IMR-90 (cell line): ENCODE measurements at regions not wholly inside any gene's neighbourhood (a gene's known extent, or its start where the extent isn't known, plus 50 kb on each side); places are given as distances from the start of the nearest gene placed in this dataset.

Source experiments
- ATAC-seq: fragments of 200-7000 bp; cut with Tn5 transposase; 2 replicates; pipeline ENCODE4 v1.9.1; 2020; ENCODE audit warnings: low read depth, mild to moderate bottlenecking, moderate library complexity
- BruUV-seq: library from RNA; stranded (reverse); fragments of 400-500 nt; replicated peaks from 2 replicates; lab custom pipeline; 2021; lab: Mats Ljungman, UMichigan
- CTCF ChIA-PET: fragments of 300-600 bp; formaldehyde crosslinking; extraction: SDS; loops from one replicate; lab custom pipeline; 2021; ENCODE audit warnings: antibody characterized with exemption; lab: Yijun Ruan, JAX
- POLR2A ChIA-PET: fragments of 300-600 bp; sonication (Branson Sonifier 250); formaldehyde crosslinking; loops from one replicate; lab custom pipeline; 2022; ENCODE audit warnings: antibody characterized with exemption; ENCODE audit not compliant: unreplicated experiment; lab: Charles Lee
- DNase-seq: peaks from one replicate; pipeline ENCODE4 v3.0.0; 2013
- H2AFZ ChIP-seq: replicated peaks from 2 replicates; pipeline ENCODE3; 2013; ENCODE audit warnings: low read length, mild to moderate bottlenecking; ENCODE audit not compliant: poor library complexity
- H2AK5ac ChIP-seq: 2 replicates; pipeline ENCODE4 v1.6.1; 2013; ENCODE audit warnings: low read depth, low read length, inconsistent platforms
- H2AK9ac ChIP-seq: replicated peaks from 2 replicates; pipeline ENCODE3; 2013; ENCODE audit warnings: mild to moderate bottlenecking, low read depth, low read length, moderate library complexity; ENCODE audit not compliant: poor library complexity
- H2BK120ac ChIP-seq: 2 replicates; pipeline ENCODE4 v1.6.1; 2013; ENCODE audit warnings: low read depth, low read length, inconsistent platforms
- H2BK15ac ChIP-seq: 3 replicates; pipeline ENCODE4 v1.6.1; 2013; ENCODE audit warnings: low read depth, low read length, inconsistent platforms
- H2BK20ac ChIP-seq: 2 replicates; pipeline ENCODE4 v1.6.1; 2013; ENCODE audit warnings: low read depth, mild to moderate bottlenecking, inconsistent platforms, low read length, moderate library complexity
- H2BK5ac ChIP-seq: 2 replicates; pipeline ENCODE4 v1.6.1; 2013; ENCODE audit warnings: mild to moderate bottlenecking, low read depth, low read length, inconsistent platforms; ENCODE audit not compliant: poor library complexity, severe bottlenecking
- H3K14ac ChIP-seq: replicated peaks from 2 replicates; pipeline ENCODE4 v1.6.1; 2013; ENCODE audit warnings: low read depth, low read length, inconsistent platforms
- H3K18ac ChIP-seq: 2 replicates; pipeline ENCODE4 v1.6.1; 2013; ENCODE audit warnings: low read depth, low read length, control low read depth
- H3K23ac ChIP-seq: 2 replicates; pipeline ENCODE4 v1.6.1; 2013; ENCODE audit warnings: low read depth, low read length, inconsistent platforms
- H3K27ac ChIP-seq: 2 replicates; pipeline ENCODE4 v1.5.1; 2013; ENCODE audit warnings: mild to moderate bottlenecking, control low read depth, low read length; ENCODE audit not compliant: insufficient read depth
- H3K27me3 ChIP-seq: 2 replicates; pipeline ENCODE4 v1.6.1; 2013; ENCODE audit warnings: low read length; ENCODE audit not compliant: control insufficient read depth, insufficient read depth
- H3K36me3 ChIP-seq: 2 replicates; pipeline ENCODE4 v1.6.1; 2013; ENCODE audit warnings: low read length, mixed read lengths; ENCODE audit not compliant: control insufficient read depth, insufficient read depth
- H3K4ac ChIP-seq: 2 replicates; pipeline ENCODE4 v1.6.1; 2013; ENCODE audit warnings: low read depth, low read length, inconsistent platforms
- H3K4me1 ChIP-seq: 2 replicates; pipeline ENCODE4 v1.6.1; 2013; ENCODE audit warnings: low read length, mixed read lengths; ENCODE audit not compliant: control insufficient read depth, insufficient read depth
- H3K4me2 ChIP-seq: 2 replicates; pipeline ENCODE4 v1.6.1; 2013; ENCODE audit warnings: low read depth, mild to moderate bottlenecking, control low read depth, low read length, moderate library complexity
- H3K4me3 ChIP-seq: 2 replicates; pipeline ENCODE4 v1.5.1; 2013; ENCODE audit warnings: low read depth, mild to moderate bottlenecking, control low read depth, low read length, moderate library complexity; ENCODE audit not compliant: insufficient read depth
- H3K56ac ChIP-seq: 2 replicates; pipeline ENCODE4 v1.6.1; 2013; ENCODE audit warnings: low read length, inconsistent platforms; ENCODE audit not compliant: insufficient read depth; ENCODE audit errors: extremely low read depth
- H3K79me1 ChIP-seq, 2 experiments: 2 replicates each; pipeline ENCODE4 v1.6.1; 2013; ENCODE audit warnings: low read length in 2 of 2, inconsistent platforms in 1 of 2, low read depth in 1 of 2
- H3K9ac ChIP-seq: 2 replicates; pipeline ENCODE4 v1.6.1; 2013; ENCODE audit warnings: low read depth, low read length, control low read depth
- H3K9me1 ChIP-seq: 2 replicates; pipeline ENCODE4 v1.6.1; 2013; ENCODE audit warnings: low read length, inconsistent platforms; ENCODE audit not compliant: insufficient read depth
- H3K9me3 ChIP-seq: 2 replicates; pipeline ENCODE4 v1.6.1; 2013; ENCODE audit warnings: low read length; ENCODE audit not compliant: control insufficient read depth, insufficient read depth
- H4K20me1 ChIP-seq: 2 replicates; pipeline ENCODE4 v1.6.1; 2013; ENCODE audit warnings: low read length, inconsistent platforms; ENCODE audit not compliant: insufficient read depth
- H4K5ac ChIP-seq: 2 replicates; pipeline ENCODE4 v1.6.1; 2013; ENCODE audit warnings: mild to moderate bottlenecking, low read depth, low read length, control low read depth
- H4K8ac ChIP-seq, 2 experiments: 2 replicates each; pipeline ENCODE4 v1.6.1; 2013; ENCODE audit warnings: low read depth in 2 of 2, low read length in 2 of 2, control low read depth in 1 of 2, inconsistent platforms in 1 of 2
- H4K91ac ChIP-seq: 2 replicates; pipeline ENCODE4 v1.6.1; 2013; ENCODE audit warnings: low read depth, low read length, inconsistent platforms; ENCODE audit not compliant: insufficient read depth
- CHD1 ChIP-seq: IDR thresholded peaks from 2 replicates; pipeline ENCODE4 v1.6.1; 2012; ENCODE audit warnings: low read depth, low read length, improper control_type of control experiment
- ELK1 ChIP-seq: fragments of 150-350 bp; IDR thresholded peaks from 2 replicates; pipeline ENCODE4 v1.6.1; 2016; ENCODE audit warnings: low read depth, mild to moderate bottlenecking, low read length, moderate library complexity, borderline replicate concordance
- RAD21 ChIP-seq: IDR thresholded peaks from 2 replicates; pipeline ENCODE4 v1.6.1; 2012; ENCODE audit warnings: low read length, improper control_type of control experiment
- RCOR1 ChIP-seq: IDR thresholded peaks from 2 replicates; pipeline ENCODE4 v1.6.1; 2012; ENCODE audit warnings: mild to moderate bottlenecking, low read length, improper control_type of control experiment; ENCODE audit not compliant: insufficient replicate concordance
- RFX5 ChIP-seq: IDR thresholded peaks from 2 replicates; pipeline ENCODE4 v1.8.0; 2012; ENCODE audit warnings: low read depth, mild to moderate bottlenecking, low read length, moderate library complexity
- USF2 ChIP-seq: fragments of 150-350 bp; IDR thresholded peaks from 2 replicates; pipeline ENCODE4 v1.6.1; 2017; ENCODE audit warnings: mild to moderate bottlenecking, antibody characterized with exemption, low read length, low read depth
- WGBS, 2 experiments: methylation state at CpG; one replicate each; pipeline versions ENCODE4 v1.1.5 to v1.1.7; 2013; ENCODE audit warnings: missing lambda C conversion rate in 2 of 2; ENCODE audit not compliant: insufficient read length in 1 of 2; ENCODE audit errors: extremely low coverage in 2 of 2; 5-methylcytosine and 5-hydroxymethylcytosine counted together
- dilution Hi-C: fragments of 300-500 bp; cut with HindIII; formaldehyde crosslinking; loops from one replicate; pipeline ENCODE4 v1.14.3; 2018; ENCODE audit warnings: low sequenced_read_pairs; ENCODE audit not compliant: unreplicated experiment
- in situ Hi-C: fragments of 300-500 bp; cut with MboI; formaldehyde crosslinking; loops from 3 replicates; pipeline ENCODE4 v1.14.3; 2019; ENCODE audit warnings: low sequenced_read_pairs, inconsistent platforms, mixed read lengths
- intact Hi-C: fragments of 100-400 bp; cut with micrococcal nuclease; formaldehyde crosslinking; loops from 2 replicates; pipeline ENCODE4 v1.10.0; 2022
- TF ChIP-seq, protein P1 (sequence below): conservative IDR thresholded peaks from 2 replicates; pipeline ENCODE4 v1.5.1; 2012; ENCODE audit warnings: mild to moderate bottlenecking, low read depth, low read length, improper control_type of control experiment

DNA sequence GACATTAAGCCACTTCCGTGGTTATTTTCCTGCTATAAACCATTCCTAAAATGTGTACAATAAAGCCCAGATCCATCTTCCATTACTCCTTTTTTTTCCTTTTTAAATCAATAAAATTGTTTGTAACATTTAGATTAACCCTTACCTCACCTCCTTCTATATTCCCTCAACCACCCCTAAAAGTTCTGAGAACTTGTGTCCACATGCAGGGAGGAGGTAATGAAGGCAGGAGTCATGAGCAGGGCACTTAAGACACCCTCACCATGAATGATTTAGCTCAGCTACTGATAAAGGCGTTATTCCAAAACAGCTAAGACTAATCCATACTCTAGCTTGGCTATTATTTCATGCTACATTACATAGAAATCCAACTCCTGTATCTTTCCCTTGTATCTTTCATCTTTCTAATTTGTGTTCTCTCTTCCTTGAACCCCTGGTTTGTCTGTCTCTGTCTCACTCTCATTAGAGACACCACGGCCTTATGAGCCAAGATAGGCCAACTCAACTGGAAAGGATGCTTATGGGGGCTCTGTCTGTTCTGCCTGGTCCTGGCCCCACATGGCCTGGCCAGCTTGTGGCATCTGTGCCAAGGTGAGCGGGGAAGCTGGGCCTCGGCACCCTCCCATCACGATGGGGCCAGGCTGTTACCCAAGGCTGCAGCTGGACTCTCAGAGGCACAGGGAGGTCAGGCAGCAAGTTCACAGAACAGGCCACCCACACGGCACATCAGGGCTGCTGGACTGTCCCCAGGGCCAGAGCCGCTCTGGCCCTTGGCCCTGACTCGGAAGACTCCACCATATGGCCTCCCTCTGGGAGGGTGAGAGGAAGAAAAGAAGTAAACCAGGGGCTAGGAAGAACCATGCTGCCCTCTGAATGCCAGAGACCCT, 294.4 kb downstream of the SOX9 start:
- Histone ChIP-seq H2BK20ac (no peak overlapping the region), H3K9me1 (peaks cover 2% of the 10 kb centered on the region; the same call in 1 of the 2 replicates), H3K4me1 (no peaks in the 10 kb centered on the region), H3K27me3 (no peaks in the 10 kb centered on the region), H4K20me1 (no peaks in the 10 kb centered on the region), H3K9ac (no peak overlapping the region), H3K79me1 (peaks cover 10 to 32% of the 10 kb centered on the region in 2 experiments; a peak in 2 of 4 replicates), H3K36me3 (no peaks in the 10 kb centered on the region), H2AK5ac (0 out of 2 replicates have a peak overlapping the region, but pooled peaks have one; percentile 5), H4K5ac (no peak overlapping the region), H3K9me3 (peaks cover 7% of the 10 kb centered on the region), H4K8ac (no peak overlapping the region), H3K14ac (no peak overlapping the region), H2AFZ (no peak overlapping the region), H2BK5ac (no peak overlapping the region), H3K56ac (no peak overlapping the region), H2BK15ac (no peak overlapping the region), H3K4me3 (no peak overlapping the region), H2AK9ac (peak overlapping the region; percentile 57), H3K4me2 (no peak overlapping the region), H3K23ac (no peak overlapping the region), H2BK120ac (no peak overlapping the region), H3K4ac (peak overlapping the region; percentile 20; the same call in 1 of the 2 replicates), H4K91ac (no peak overlapping the region), H3K18ac (no peak overlapping the region), H3K27ac (no peak overlapping the region)
- no TSS peak for BruUV-seq
- DNase-seq (no peak), ATAC-seq (no peak)
- dilution Hi-C loops: no loop called here
- in situ Hi-C loops: no loop called here
- intact Hi-C loops: no loop called here
- TF ChIP-seq ELK1 (no peak), USF2 (no peak), CHD1 (no peak), RCOR1 (no peak), RFX5 (no peak), RAD21 (no peak)
- TF ChIP-seq, protein P1, sequence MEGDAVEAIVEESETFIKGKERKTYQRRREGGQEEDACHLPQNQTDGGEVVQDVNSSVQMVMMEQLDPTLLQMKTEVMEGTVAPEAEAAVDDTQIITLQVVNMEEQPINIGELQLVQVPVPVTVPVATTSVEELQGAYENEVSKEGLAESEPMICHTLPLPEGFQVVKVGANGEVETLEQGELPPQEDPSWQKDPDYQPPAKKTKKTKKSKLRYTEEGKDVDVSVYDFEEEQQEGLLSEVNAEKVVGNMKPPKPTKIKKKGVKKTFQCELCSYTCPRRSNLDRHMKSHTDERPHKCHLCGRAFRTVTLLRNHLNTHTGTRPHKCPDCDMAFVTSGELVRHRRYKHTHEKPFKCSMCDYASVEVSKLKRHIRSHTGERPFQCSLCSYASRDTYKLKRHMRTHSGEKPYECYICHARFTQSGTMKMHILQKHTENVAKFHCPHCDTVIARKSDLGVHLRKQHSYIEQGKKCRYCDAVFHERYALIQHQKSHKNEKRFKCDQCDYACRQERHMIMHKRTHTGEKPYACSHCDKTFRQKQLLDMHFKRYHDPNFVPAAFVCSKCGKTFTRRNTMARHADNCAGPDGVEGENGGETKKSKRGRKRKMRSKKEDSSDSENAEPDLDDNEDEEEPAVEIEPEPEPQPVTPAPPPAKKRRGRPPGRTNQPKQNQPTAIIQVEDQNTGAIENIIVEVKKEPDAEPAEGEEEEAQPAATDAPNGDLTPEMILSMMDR: no peak
- WGBS, 2 experiments: no CpG with 5 or more reads among the region's 9 CpGs
- POLR2A ChIA-PET: no interaction called here
- CTCF ChIA-PET: interaction anchor here (0.7 kb wide), 2 partner anchors 726 to 1648 kb away, joined by 5 read pairs; no protein-coding TSS in a partner anchor
